ENCODE measurements at regions not wholly inside any gene's neighbourhood (a gene's known extent, or its start where the extent isn't known, plus 50 kb on each side); places are given as distances from the start of the nearest gene placed in this dataset.
A peak's percentile ranks its signal among the peaks of the same experiment; 100 is the strongest.

- Histone ChIP-seq H3K4me3 (peak overlapping the region in 9 of 12 donors; percentile 25 to 54 (median 41)), H3K4me1 (peaks cover 0 to 10% (median 0%) of the 10 kb centered on the region in 12 donors), H3K27ac (peak overlapping the region in 2 of 12 donors; percentile 12 to 68), H3K27me3 (peaks cover 0 to 22% (median 4%) of the 10 kb centered on the region in 9 donors), H3K9me3 (no peaks in the 10 kb centered on the region), H3K36me3 (no peaks in the 10 kb centered on the region)
- WGBS, 4 donors = 69 to 76% (median 73%) methylated on average over 21 of the region's 21 CpGs
- TF ChIP-seq POLR2A (IDR thresholded peaks at IDR 0.05) = no peak
- no peak for TF ChIP-seq CTCF (IDR thresholded peaks at IDR 0.05)
- ATAC-seq (peak in 3 of 4 donors; percentile 14 to 38 (median 19)), DNase-seq (no peak)
- intact Hi-C loops (cut with DNase I) = loop anchor here (1.0 to 10.0 kb wide), 12 partner anchors 239 to 732 kb away; no protein-coding TSS in a partner anchor
These were observed 369.5 kb downstream of the THBS2 start for GRCh38 chr6:168884050-168884645.

GRCh38 chr6:168883410-168884049 is 370.1 kb downstream of the THBS2 start:
- Histone ChIP-seq H3K4me3 (no peak overlapping the region), H3K36me3 (no peaks in the 10 kb centered on the region), H3K27me3 (peaks cover 0 to 22% (median 4%) of the 10 kb centered on the region in 9 donors), H3K9me3 (no peaks in the 10 kb centered on the region), H3K27ac (peak overlapping the region in 1 of 12 donors; percentile 27), H3K4me1 (peaks cover 0 to 10% (median 0%) of the 10 kb centered on the region in 12 donors)
- ATAC-seq (no peak), DNase-seq (no peak)
- no peak for TF ChIP-seq CTCF (IDR thresholded peaks at IDR 0.05)
- no peak for TF ChIP-seq POLR2A (IDR thresholded peaks at IDR 0.05)
- intact Hi-C loops (cut with DNase I) = loop anchor here (1.0 to 10.0 kb wide), 12 partner anchors 239 to 731 kb away; no protein-coding TSS in a partner anchor
- WGBS, 4 donors = 87 to 91% (median 88%) methylated on average over 13 of the region's 13 CpGs

DNA sequence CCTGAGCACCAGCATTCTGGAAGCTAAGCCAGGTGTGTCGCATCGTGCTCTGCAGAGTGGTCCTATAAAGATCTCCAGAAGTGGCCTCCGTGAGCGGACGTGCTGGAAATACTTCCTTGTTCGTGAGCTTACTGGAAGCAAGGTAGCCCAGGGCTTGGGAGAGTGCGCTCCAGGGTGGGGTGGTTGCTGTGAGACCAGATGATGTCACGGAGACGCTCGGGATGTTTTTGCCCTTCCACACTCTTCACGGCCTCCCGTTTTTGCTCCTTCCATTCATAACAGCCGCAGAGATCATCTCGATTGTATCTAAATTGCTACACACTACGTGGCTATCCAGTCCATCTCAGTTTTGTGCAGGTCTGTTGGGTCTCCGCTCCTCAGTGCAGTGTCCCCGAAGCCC is 373.4 kb downstream of the THBS2 start:
- intact Hi-C loops (cut with DNase I) = loop anchor here in 6 of 10 donors (5.0 to 10.0 kb wide), 5 partner anchors 235 to 728 kb away; no protein-coding TSS in a partner anchor
- Histone ChIP-seq H3K36me3 (no peaks in the 10 kb centered on the region), H3K4me1 (peaks cover 0 to 10% (median 0%) of the 10 kb centered on the region in 12 donors), H3K27ac (no peak overlapping the region), H3K9me3 (no peaks in the 10 kb centered on the region), H3K27me3 (peaks cover 0 to 21% (median 4%) of the 10 kb centered on the region in 9 donors), H3K4me3 (no peak overlapping the region)
- DNase-seq (no peak), ATAC-seq (no peak)
- no peak for TF ChIP-seq POLR2A (IDR thresholded peaks at IDR 0.05)
- no peak for TF ChIP-seq CTCF (IDR thresholded peaks at IDR 0.05)
- WGBS, 4 donors = 78 to 82% (median 80%) methylated on average over 17 of the region's 17 CpGs

- H3K4me1 ChIP-seq = no peaks in the 10 kb centered on the region
- intact Hi-C loops (cut with DNase I) = loop anchor here in 1 of 10 donors (10.0 kb wide), 1 partner anchor 713 kb away; no protein-coding TSS in a partner anchor
- no peak overlapping the region for H3K4me3 ChIP-seq
These were observed 375.8 kb downstream of the THBS2 start for GRCh38 chr6:168877821-168878282.

More at GRCh38 chr6:168877821-168878282, 375.8 kb downstream of the THBS2 start:
- ATAC-seq (peak; percentile 69 to 87 (median 76)), DNase-seq (no peak)
- Histone ChIP-seq H3K9me3 (no peaks in the 10 kb centered on the region), H3K27ac (no peak overlapping the region), H3K27me3 (peaks cover 0 to 10% (median 3%) of the 10 kb centered on the region in 9 donors), H3K36me3 (no peaks in the 10 kb centered on the region)
- no peak for TF ChIP-seq CTCF (IDR thresholded peaks at IDR 0.05)
- no peak for TF ChIP-seq POLR2A (IDR thresholded peaks at IDR 0.05)
- WGBS, 4 donors = 47 to 62% (median 53%) methylated on average over 7 to 10 of the region's 10 CpGs

All from heart left ventricle (tissue), 16 donors.